ENCODE measurements at regions not wholly inside any gene's neighbourhood (a gene's known extent, or its start where the extent isn't known, plus 50 kb on each side); places are given as distances from the start of the nearest gene placed in this dataset.

DNA sequence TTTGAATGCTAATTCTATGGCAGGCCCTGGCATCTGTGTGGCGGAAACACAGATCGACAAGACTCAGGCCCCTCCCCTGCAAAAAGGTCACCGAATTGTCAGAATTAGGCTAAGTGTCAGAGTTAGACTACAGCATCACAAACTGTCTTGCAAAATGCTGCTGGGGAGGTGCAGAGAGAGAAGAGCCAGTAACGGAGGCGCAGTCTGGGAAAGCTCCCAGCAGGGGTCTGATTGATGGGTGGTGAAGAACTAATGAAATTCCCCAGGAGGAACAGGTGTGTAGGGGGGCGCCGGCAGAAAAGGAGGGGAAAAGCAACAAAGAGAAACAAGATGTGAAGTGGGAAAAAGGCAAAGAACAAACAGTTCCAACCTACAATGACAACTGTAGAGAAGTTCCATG, 72.7 kb upstream of the TAMM41 start:
- DNase-seq: no peak

GRCh38 chr3:11924518-11924917, 77.8 kb upstream of the TAMM41 start:
- no peak for DNase-seq

DNA sequence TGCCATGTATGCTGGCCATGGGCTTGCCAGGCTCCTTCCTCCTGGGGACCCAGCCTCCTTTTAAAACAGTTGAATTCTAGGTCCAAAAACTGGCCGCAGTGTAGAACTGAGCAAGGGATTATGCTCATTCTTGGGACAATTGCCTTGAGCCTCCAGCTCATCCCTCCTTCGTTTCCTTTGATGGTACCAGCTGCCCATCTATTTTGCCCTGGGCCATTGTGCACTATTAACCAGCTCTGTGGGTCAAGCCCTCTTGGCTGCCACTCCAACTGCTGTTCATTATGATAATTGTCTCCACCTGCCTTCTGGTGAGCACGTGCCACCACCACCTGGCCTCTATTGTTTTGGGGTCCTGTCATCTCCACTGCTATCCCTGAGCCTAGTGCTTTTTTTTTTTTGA, 75.8 kb upstream of the SYN2 start:
- DNase-seq: no peak

GRCh38 chr3:11929531-11929930, 74.7 kb upstream of the SYN2 start:
- DNase-seq: no peak

GRCh38 chr3:11930084-11930483, 74.1 kb upstream of the SYN2 start:
- no peak for DNase-seq

- no peak for DNase-seq
Observed at GRCh38 chr3:11932636-11933035, 71.6 kb upstream of the SYN2 start.

- DNase-seq: no peak
Observed at GRCh38 chr3:11933529-11933928, 70.7 kb upstream of the SYN2 start.

DNA sequence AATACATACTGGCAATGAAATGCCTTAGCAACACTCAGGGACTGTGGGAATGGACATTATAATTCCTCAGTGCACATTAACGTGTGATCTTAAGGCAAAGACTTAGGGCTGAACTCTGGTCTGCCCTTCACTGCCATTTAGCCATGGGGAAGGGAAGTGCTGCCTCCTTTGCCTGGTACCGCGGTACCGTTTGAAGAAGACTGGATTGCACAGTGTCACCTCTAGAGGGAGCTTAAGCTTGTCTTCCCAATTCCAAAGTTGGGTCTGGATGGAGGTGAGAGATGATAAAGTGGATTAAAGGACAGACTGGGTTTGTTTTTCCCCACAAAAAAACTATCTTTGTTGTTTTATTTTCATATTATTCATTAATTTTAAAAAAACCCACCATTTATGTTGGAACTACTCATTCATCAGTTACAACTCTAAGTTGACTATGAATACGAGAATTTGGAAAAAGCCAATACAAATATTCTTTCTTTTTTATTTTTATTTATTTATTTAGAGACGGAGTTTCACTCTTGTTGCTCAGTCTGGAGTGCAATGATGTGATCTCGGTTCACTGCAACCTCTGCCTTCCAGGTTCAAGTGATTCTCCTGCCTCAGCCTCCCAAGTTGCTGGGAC, 60.0 kb upstream of the SYN2 start:
- DNase-seq: no peak

DNA sequence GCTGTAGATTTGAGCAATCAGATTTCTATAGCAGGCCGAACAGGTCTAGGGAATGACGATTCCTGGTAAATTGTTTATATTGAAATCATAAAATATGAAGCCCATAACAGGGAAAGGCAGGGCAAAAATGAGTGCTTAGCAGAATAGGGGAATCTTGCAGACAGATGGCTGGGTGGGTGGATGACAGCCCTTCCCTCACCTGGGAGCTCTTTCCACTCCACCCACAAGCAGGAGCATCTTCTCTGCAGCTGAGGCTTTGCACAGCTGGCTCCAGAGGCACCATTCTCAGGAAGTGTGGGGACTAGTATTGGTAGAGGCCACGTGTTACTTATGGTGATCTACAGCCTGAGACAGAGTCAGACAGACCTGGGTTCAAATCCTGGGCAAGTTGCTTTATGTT, 55.9 kb upstream of the SYN2 start:
- no peak for DNase-seq

- DNase-seq: no peak
Observed at GRCh38 chr3:11948866-11949265, 55.3 kb upstream of the SYN2 start.

- DNase-seq: no peak
Observed at GRCh38 chr3:11949351-11949750, 54.8 kb upstream of the SYN2 start.

GRCh38 chr3:11950576-11950975, 53.6 kb upstream of the SYN2 start:
- DNase-seq: no peak

DNA sequence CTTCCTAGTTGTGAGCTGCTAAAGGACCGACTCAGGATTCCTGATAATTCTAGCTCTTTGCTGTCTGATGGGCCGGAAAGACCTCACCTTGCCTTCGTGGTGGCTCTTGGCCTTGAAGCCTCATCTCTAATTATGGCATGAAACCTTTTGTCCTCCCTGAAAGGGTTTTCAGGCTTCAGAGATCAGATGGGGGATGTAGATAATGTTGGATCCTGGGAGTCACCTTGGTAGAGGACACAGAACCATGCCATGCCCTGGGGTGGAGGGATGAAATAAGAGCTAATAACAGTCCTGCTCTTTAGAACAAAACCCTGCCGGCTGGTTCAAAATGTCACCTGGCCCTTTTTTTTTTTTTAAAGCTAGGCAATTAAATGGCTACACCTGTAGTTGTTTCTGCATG, 50.8 kb upstream of the SYN2 start:
- DNase-seq: peak; percentile 26

GRCh38 chr3:11953778-11954177, 50.4 kb upstream of the SYN2 start:
- DNase-seq: no peak

DNA sequence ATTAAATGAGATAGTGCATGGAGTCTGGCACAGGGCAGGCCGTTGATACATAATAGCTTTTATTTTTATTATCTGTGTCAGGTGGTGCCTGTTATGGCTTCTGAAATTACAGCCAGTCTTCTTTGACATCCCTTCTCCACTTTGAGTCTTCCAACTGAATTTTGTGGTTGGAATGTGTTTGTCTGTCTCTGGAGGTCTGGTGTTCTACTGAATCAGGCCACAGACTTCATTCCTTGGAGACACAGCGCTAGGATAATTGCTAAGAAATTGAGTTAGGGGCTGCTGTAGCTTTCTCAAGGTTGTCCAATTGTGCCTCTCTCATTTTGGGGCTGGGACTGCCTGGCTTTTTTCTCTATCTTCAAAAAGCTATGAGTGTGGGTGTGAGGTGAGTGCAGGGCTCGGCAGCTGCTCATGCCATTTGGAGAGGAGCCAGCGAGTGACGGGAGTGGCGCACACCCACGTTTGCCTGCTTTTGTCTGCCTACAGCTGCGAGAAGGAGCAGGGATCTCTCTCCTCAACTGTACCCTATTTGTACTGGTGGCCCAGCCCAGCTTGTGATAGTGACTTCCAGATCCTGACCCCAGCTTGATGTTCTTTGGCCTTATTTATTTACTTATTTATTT, 49.8 kb upstream of the SYN2 start:
- peak; percentile 47 for DNase-seq
